Thoracic aorta (tissue), 2 donors: ENCODE measurements at regions not wholly inside any gene's neighbourhood (a gene's known extent, or its start where the extent isn't known, plus 50 kb on each side); places are given as distances from the start of the nearest gene placed in this dataset.

Experiments used
- ATAC-seq: fragments of 150-250 bp; one replicate; pipeline ENCODE4 v1.8.0; 2017; ENCODE audit warnings: low read depth; ENCODE audit not compliant: insufficient number of reproducible peaks, low FRiP score
- DNase-seq: peaks from one replicate; pipeline ENCODE4 v3.0.0-alpha.2; 2020; ENCODE audit warnings: low spot score
- H3K27ac ChIP-seq, 2 donors: fragments of 200-600 bp; sonication (generic); 1 replicate in 1 of 2; 2 replicates in 1 of 2; pipeline ENCODE4 v1.5.1; 2016; ENCODE audit warnings: mild to moderate bottlenecking in 2 of 2, moderate library complexity in 2 of 2
- H3K27me3 ChIP-seq: fragments of 200-600 bp; sonication (generic); replicated peaks from 2 replicates; pipeline ENCODE4 v1.6.0; 2016; ENCODE audit warnings: mild to moderate bottlenecking; ENCODE audit not compliant: insufficient read depth
- H3K36me3 ChIP-seq: fragments of 200-600 bp; sonication (generic); one replicate; pipeline ENCODE4 v1.5.1; 2016
- H3K4me1 ChIP-seq, 2 donors: fragments of 200-600 bp; sonication (generic); 1 replicate in 1 of 2; 2 replicates in 1 of 2; pipeline versions ENCODE4 v1.5.1 to v1.6.0; 2016; ENCODE audit warnings: low read depth in 2 of 2, mild to moderate bottlenecking in 1 of 2; ENCODE audit not compliant: control insufficient read depth in 1 of 2
- H3K4me3 ChIP-seq: fragments of 200-600 bp; sonication (generic); 2 replicates; pipeline ENCODE4 v1.5.1; 2016; ENCODE audit warnings: mild to moderate bottlenecking
- H3K9me3 ChIP-seq: fragments of 200-600 bp; sonication (generic); 2 replicates; pipeline ENCODE4 v1.5.1; 2016
- TF ChIP-seq, protein P1 (sequence below): fragments of 200-600 bp; sonication (generic); IDR thresholded peaks from one replicate; pipeline ENCODE4 v1.5.1; 2019; ENCODE audit warnings: antibody characterized with exemption

DNA sequence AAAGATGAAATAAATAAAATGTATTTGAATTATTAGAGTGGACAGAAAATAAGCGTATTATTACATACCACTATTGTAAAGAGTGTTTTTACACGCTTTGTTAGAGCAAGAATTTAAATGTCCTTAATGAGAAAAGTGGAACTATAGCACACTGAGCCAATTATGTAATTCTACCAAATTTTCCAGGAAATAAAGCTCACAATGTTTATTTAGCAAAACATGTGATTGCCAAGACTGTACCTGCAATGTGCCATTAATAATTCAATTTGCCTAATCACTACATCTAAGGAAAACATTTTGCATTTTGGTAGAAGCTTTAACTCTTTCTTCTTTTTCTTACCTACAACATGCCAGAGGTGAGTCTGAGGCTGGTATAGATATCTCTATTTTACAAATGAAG lies 58.7 kb upstream of the PHACTR1 start:
- Histone ChIP-seq H3K4me1 (no peaks in the 10 kb centered on the region), H3K9me3 (no peaks in the 10 kb centered on the region), H3K27ac (no peak overlapping the region), H3K36me3 (no peaks in the 10 kb centered on the region), H3K27me3 (no peaks in the 10 kb centered on the region), H3K4me3 (no peak overlapping the region)
- no peak for ATAC-seq
- no peak for DNase-seq
- TF ChIP-seq, protein P1, sequence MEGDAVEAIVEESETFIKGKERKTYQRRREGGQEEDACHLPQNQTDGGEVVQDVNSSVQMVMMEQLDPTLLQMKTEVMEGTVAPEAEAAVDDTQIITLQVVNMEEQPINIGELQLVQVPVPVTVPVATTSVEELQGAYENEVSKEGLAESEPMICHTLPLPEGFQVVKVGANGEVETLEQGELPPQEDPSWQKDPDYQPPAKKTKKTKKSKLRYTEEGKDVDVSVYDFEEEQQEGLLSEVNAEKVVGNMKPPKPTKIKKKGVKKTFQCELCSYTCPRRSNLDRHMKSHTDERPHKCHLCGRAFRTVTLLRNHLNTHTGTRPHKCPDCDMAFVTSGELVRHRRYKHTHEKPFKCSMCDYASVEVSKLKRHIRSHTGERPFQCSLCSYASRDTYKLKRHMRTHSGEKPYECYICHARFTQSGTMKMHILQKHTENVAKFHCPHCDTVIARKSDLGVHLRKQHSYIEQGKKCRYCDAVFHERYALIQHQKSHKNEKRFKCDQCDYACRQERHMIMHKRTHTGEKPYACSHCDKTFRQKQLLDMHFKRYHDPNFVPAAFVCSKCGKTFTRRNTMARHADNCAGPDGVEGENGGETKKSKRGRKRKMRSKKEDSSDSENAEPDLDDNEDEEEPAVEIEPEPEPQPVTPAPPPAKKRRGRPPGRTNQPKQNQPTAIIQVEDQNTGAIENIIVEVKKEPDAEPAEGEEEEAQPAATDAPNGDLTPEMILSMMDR = no peak

GRCh38 chr6:12661432-12662089 lies 55.0 kb upstream of the PHACTR1 start:
- no peaks in the 10 kb centered on the region for H3K9me3 ChIP-seq
- TF ChIP-seq, protein P1 = no peak
- no peak overlapping the region for H3K27ac ChIP-seq
- H3K27me3 ChIP-seq = no peaks in the 10 kb centered on the region
- no peak overlapping the region for H3K4me3 ChIP-seq
- H3K36me3 ChIP-seq = no peaks in the 10 kb centered on the region
- ATAC-seq (no peak), DNase-seq (no peak)
- no peaks in the 10 kb centered on the region for H3K4me1 ChIP-seq
